Gastroesophageal sphincter (tissue), 4 donors: ENCODE measurements at regions not wholly inside any gene's neighbourhood (a gene's known extent, or its start where the extent isn't known, plus 50 kb on each side); places are given as distances from the start of the nearest gene placed in this dataset.

ENCODE experiments used
- ATAC-seq: fragments of 150-250 bp; one replicate; pipeline ENCODE4 v1.9.1; 2016; ENCODE audit warnings: mild to moderate bottlenecking, moderate library complexity
- H3K27ac ChIP-seq, 4 donors: fragments of 200-600 bp; sonication (generic) in 3 of 4; 1 replicate in 3 of 4; 2 replicates in 1 of 4; pipeline ENCODE4 v1.5.1; 2016 to 2019
- H3K27me3 ChIP-seq: fragments of 200-600 bp; sonication (generic); one replicate; pipeline ENCODE4 v1.5.1; 2019
- H3K36me3 ChIP-seq, 2 donors: fragments of 200-600 bp; sonication (generic); one replicate each; pipeline ENCODE4 v1.5.1; 2019; ENCODE audit warnings: control low read depth in 1 of 2
- H3K4me1 ChIP-seq, 3 donors: fragments of 200-600 bp; sonication (generic); 1 replicate in 2 of 3; 2 replicates in 1 of 3; pipeline ENCODE4 v1.5.1; 2016 to 2019; ENCODE audit warnings: control low read depth in 2 of 3
- H3K4me3 ChIP-seq, 2 donors: fragments of 200-600 bp; sonication (generic); one replicate each; pipeline ENCODE4 v1.5.1; 2019; ENCODE audit warnings: mild to moderate bottlenecking in 1 of 2, moderate library complexity in 1 of 2
- H3K9me3 ChIP-seq, 3 donors: fragments of 200-600 bp; sonication (generic); one replicate each; pipeline ENCODE4 v1.5.1; 2017 to 2019; ENCODE audit warnings: control low read depth in 2 of 3
- CTCF ChIP-seq, 4 experiments: fragments of 200-600 bp in 2 of 4; fragments of 450-650 bp in 2 of 4; sonication (generic) in 1 of 4; IDR thresholded peaks; one replicate each; pipeline ENCODE4 v1.5.1; 2017 to 2019; ENCODE audit warnings: antibody characterized with exemption in 4 of 4, mild to moderate bottlenecking in 2 of 4, moderate library complexity in 2 of 4
- EP300 ChIP-seq: sonication (generic); formaldehyde crosslinking; IDR thresholded peaks from one replicate; pipeline ENCODE4 v1.6.1; 2017; ENCODE audit warnings: antibody characterized with exemption, mild to moderate bottlenecking
- POLR2A ChIP-seq, 2 donors: fragments of 450-650 bp; IDR thresholded peaks; one replicate each; pipeline ENCODE4 v1.6.1; 2017; ENCODE audit warnings: antibody characterized with exemption in 2 of 2, mild to moderate bottlenecking in 2 of 2, moderate library complexity in 1 of 2
- POLR2AphosphoS5 ChIP-seq: sonication (generic); formaldehyde crosslinking; IDR thresholded peaks from one replicate; pipeline ENCODE4 v1.6.1; 2017; ENCODE audit warnings: antibody characterized with exemption
- WGBS, 2 donors: methylation state at CpG; one replicate each; pipeline ENCODE4 v1.1.5; 2018; ENCODE audit warnings: low coverage in 1 of 2; 5-methylcytosine and 5-hydroxymethylcytosine counted together

- TF ChIP-seq CTCF (IDR thresholded peaks at IDR 0.05) (no peak), POLR2AphosphoS5 (no peak), POLR2A (IDR thresholded peaks at IDR 0.05) (no peak), EP300 (no peak)
- no peaks in the 10 kb centered on the region for H3K4me1 ChIP-seq
- no peak overlapping the region for H3K4me3 ChIP-seq
- H3K36me3 ChIP-seq, result no peaks in the 10 kb centered on the region
- 90 to 100% methylated on average over 2 of the region's 2 CpGs for WGBS, 2 donors
- no peak for ATAC-seq
- H3K27me3 ChIP-seq, result no peaks in the 10 kb centered on the region
- no peaks in the 10 kb centered on the region for H3K9me3 ChIP-seq
- no peak overlapping the region for H3K27ac ChIP-seq
Measured at GRCh38 chr3:29212789-29213433, 68.0 kb upstream of the RBMS3 start.

GRCh38 chr3:29214009-29214658, 66.7 kb upstream of the RBMS3 start:
- Histone ChIP-seq H3K9me3 (no peaks in the 10 kb centered on the region), H3K36me3 (no peaks in the 10 kb centered on the region), H3K27me3 (no peaks in the 10 kb centered on the region), H3K4me1 (no peaks in the 10 kb centered on the region), H3K4me3 (no peak overlapping the region), H3K27ac (no peak overlapping the region)
- ATAC-seq, result no peak
- no peak for TF ChIP-seq POLR2A (IDR thresholded peaks at IDR 0.05)
- no peak for TF ChIP-seq CTCF (IDR thresholded peaks at IDR 0.05)
- 90 to 92% methylated on average over 3 to 4 of the region's 4 CpGs for WGBS, 2 donors

GRCh38 chr3:29215948-29216347, 64.9 kb upstream of the RBMS3 start:
- Histone ChIP-seq H3K9me3 (no peaks in the 10 kb centered on the region), H3K27me3 (no peaks in the 10 kb centered on the region), H3K4me1 (no peaks in the 10 kb centered on the region), H3K36me3 (no peaks in the 10 kb centered on the region), H3K4me3 (no peak overlapping the region), H3K27ac (no peak overlapping the region)
- TF ChIP-seq CTCF (IDR thresholded peaks at IDR 0.05) (no peak), POLR2A (IDR thresholded peaks at IDR 0.05) (no peak), POLR2AphosphoS5 (no peak), EP300 (no peak)
- no peak for ATAC-seq

- TF ChIP-seq EP300 (no peak), POLR2A (IDR thresholded peaks at IDR 0.05) (no peak), POLR2AphosphoS5 (no peak), CTCF (IDR thresholded peaks at IDR 0.05) (no peak)
- no peak for ATAC-seq
- Histone ChIP-seq H3K4me3 (no peak overlapping the region), H3K27ac (no peak overlapping the region), H3K9me3 (no peaks in the 10 kb centered on the region), H3K27me3 (no peaks in the 10 kb centered on the region), H3K36me3 (no peaks in the 10 kb centered on the region), H3K4me1 (peaks cover 0 to 7% (median 0%) of the 10 kb centered on the region in 3 donors)
- WGBS, 2 donors, result 7 to 56% methylated on average over 2 of the region's 2 CpGs
Measured at GRCh38 chr3:29226706-29227105, 54.2 kb upstream of the RBMS3 start.

GRCh38 chr3:29227307-29227706, 53.6 kb upstream of the RBMS3 start:
- WGBS, 2 donors, result 5 to 71% methylated on average over 1 of the region's 1 CpG
- H3K9me3 ChIP-seq, result no peaks in the 10 kb centered on the region
- no peaks in the 10 kb centered on the region for H3K27me3 ChIP-seq
- H3K4me1 ChIP-seq, result peaks cover 0 to 7% (median 0%) of the 10 kb centered on the region in 3 donors
- H3K4me3 ChIP-seq, result no peak overlapping the region
- no peak overlapping the region for H3K27ac ChIP-seq
- ATAC-seq, result no peak
- no peaks in the 10 kb centered on the region for H3K36me3 ChIP-seq
- no peak for TF ChIP-seq EP300
- TF ChIP-seq CTCF (IDR thresholded peaks at IDR 0.05), result no peak
- TF ChIP-seq POLR2A (IDR thresholded peaks at IDR 0.05), result no peak
- TF ChIP-seq POLR2AphosphoS5, result no peak
